C4-2B (cell line): ENCODE measurements at regions not wholly inside any gene's neighbourhood (a gene's known extent, or its start where the extent isn't known, plus 50 kb on each side); places are given as distances from the start of the nearest gene placed in this dataset.

ENCODE experiments used
- H3K27ac ChIP-seq: fragments of 450-650 bp; 2 replicates; pipeline ENCODE4 v1.5.1; 2017
- ZFX ChIP-seq: fragments of 450-650 bp; IDR thresholded peaks from 2 replicates; pipeline ENCODE4 v1.6.1; 2017
- TF ChIP-seq, protein P1 (sequence below): fragments of 450-650 bp; conservative IDR thresholded peaks from 2 replicates; pipeline ENCODE4 v1.5.1; 2017; ENCODE audit warnings: mild to moderate bottlenecking

DNA sequence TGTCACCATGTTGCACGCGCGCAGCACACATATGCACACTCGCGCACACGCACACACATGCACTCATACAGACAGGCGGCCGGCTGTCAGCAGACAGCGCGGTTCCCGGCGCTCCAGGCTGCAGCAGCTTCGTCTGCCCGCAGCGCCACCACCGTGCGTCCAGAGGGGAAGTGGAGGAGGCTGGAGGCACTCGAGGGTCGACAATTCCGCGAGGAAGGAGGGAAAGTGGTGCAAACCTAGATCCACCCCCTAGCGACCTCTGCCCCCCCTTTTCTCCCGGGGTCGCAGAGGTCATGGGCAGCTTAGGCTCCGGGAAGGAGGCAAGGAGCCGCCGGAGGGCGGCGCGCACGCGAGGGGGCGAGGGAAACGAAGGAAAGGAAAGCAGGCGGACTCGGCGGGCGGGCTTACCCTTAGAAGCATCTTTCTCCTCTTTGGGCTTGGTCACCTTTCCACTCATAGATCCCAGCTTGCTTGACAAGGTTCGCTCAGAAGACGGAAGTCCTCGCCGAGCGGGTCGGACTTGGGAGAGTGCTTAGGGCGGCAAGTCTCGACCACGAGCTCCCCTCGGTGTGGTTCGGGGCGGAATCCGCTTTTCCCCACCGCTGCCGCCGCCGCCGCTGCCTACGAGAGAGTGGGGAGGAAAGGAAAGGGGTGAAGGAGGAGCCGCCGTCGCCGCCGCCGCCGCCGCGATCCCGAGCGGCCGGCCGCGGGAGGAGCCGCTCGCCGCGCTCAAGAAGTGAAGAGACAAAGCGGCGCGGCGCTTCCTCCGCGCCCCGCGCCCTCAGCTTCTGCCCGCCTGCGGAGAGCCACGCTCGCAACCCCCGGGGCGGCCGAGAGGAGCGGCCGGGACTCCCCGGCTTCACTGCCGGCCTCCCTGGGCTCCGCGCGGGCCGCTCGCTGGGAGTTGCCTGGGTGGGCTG, 326.6 kb upstream of the F9 start:
- TF ChIP-seq, protein P1, sequence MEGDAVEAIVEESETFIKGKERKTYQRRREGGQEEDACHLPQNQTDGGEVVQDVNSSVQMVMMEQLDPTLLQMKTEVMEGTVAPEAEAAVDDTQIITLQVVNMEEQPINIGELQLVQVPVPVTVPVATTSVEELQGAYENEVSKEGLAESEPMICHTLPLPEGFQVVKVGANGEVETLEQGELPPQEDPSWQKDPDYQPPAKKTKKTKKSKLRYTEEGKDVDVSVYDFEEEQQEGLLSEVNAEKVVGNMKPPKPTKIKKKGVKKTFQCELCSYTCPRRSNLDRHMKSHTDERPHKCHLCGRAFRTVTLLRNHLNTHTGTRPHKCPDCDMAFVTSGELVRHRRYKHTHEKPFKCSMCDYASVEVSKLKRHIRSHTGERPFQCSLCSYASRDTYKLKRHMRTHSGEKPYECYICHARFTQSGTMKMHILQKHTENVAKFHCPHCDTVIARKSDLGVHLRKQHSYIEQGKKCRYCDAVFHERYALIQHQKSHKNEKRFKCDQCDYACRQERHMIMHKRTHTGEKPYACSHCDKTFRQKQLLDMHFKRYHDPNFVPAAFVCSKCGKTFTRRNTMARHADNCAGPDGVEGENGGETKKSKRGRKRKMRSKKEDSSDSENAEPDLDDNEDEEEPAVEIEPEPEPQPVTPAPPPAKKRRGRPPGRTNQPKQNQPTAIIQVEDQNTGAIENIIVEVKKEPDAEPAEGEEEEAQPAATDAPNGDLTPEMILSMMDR = 0 out of 2 replicates have a peak, but pooled peaks have one; percentile 6
- TF ChIP-seq ZFX = no peak
- H3K27ac ChIP-seq = peak overlapping the region; percentile 73

DNA sequence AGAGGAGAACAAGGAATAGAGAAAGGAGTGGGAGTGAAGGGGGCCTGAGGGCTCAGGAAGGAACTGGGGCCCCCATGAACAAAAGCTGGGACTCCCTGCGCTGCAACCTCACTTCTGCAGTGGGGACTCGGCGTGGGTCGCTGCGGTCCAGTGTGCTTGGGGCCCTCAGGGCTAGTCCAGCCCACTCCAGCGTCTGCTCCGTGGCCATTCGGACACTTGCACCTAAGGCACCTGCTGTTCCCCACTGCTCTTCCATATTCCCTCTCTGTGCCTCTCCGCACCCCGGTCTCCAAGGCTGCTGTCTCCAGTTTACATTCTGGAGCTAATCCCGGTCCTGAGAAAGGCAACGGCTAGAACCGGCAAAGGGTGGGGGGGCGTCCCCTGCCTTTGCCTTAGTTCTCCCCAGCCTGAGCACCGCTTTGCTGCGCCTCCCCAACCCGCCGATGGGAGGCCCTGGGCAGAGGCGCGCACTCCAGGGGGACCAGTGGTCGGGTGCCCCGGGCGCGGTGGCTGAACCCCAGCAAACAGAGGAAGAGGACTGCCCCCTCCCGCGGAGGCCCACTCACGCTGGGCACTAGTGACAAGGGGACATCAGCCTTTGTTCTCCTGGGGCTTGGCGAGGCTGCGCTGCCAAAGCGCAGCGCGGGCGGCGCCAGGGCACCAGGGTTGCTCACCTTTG, 327.7 kb upstream of the F9 start:
- TF ChIP-seq, protein P1 = no peak
- no peak for TF ChIP-seq ZFX
- no peak overlapping the region for H3K27ac ChIP-seq

GRCh38 chrX:139201924-139202323, 328.6 kb upstream of the F9 start:
- no peak overlapping the region for H3K27ac ChIP-seq
- TF ChIP-seq, protein P1 = no peak
- TF ChIP-seq ZFX = no peak

- TF ChIP-seq ZFX = no peak
- TF ChIP-seq, protein P1 = no peak
- peak overlapping the region; percentile 83 for H3K27ac ChIP-seq
Measured at GRCh38 chrX:139200793-139201192, 329.7 kb upstream of the F9 start.

DNA sequence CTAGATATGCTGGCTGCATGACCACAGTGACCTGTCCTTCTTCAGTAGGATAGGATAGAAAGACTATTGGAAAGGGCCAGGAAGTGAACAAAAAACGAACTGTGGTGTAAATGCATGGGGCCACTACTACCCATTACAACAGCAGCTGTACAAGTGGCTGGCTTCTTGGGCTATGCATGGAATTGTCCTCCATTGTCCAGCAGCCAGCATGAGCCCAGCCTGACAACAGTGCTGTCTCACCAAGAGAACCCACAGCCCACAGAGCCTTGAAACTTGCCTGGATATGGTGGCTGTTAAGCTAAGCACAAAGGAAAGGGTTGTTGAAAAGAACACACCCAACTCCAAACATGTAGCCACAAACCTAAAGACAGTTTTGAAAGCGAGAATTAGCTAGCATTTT, 330.2 kb upstream of the F9 start:
- peak overlapping the region; percentile 83 for H3K27ac ChIP-seq

DNA sequence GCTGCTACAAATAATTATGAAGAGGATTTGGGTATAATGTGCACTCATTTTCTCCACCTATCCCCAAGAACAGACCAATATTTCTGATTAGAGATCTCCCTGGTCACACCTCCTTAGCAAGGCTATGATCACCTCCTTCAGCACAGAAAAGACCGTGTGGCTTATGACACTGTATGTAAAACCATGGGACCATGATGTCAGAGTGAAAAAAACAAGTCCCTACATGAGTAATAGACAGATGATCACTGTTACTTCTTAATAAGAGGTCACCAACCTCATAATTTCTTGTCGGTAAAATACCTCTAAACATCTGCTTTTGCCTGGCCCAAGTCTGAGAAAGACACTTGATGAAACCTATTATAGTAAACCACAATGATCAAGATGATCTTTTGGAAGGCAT, 330.6 kb upstream of the F9 start:
- peak overlapping the region; percentile 83 for H3K27ac ChIP-seq
- no peak for TF ChIP-seq ZFX
- TF ChIP-seq, protein P1 = no peak

More for the DNA sequence above, 330.2 kb upstream of the F9 start:
- TF ChIP-seq, protein P1 = no peak
- no peak for TF ChIP-seq ZFX

DNA sequence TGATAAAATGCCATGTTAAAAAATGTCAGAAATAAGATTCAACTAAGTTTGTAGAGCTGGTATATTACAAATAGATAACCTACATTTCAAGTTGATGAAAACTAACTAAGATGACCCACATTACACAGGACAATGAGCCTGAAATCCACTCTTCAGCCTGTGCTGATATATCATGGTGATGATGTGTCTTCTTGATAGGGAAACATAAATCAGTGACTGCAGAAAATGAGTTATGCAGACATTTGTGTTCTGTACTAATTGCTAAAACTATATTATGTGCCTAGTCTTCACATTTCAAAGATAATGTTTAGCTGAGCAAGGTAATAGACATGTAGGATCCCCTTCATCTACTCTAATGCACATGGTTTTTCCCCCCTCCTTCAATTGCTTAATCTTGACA, 331.6 kb upstream of the F9 start:
- TF ChIP-seq ZFX = no peak
- TF ChIP-seq, protein P1 = no peak
- H3K27ac ChIP-seq = no peak overlapping the region
